NK-92 treated with Interleukin-12 subunit alpha and Interleukin-12 subunit beta, amount 100 ng/mL, for 24 hours (cell line): ENCODE measurements at regions not wholly inside any gene's neighbourhood (a gene's known extent, or its start where the extent isn't known, plus 50 kb on each side); places are given as distances from the start of the nearest gene placed in this dataset.

ENCODE experiments used
- DNase-seq: peaks from one replicate; lab custom pipeline; 2025; lab: John Stamatoyannopoulos, UW

DNA sequence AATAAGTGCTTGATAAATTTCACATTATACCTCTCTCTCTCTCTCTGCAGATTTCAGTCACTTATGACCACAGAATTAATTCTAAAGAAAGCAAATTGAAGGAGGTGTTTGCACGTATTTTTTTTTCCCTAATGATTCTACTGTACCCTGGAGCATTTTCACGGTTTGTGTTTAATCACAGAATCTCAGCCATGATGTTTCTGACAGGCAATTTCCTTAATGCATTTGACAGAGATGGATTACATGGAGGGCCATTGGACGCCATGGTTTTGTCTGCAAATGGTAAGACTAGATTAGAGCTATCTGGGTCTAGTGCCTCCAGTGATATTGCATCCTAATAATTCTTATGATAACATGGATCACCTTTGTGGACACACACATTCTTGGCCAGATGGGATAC is 147.5 kb upstream of the RBFOX1 start:
- DNase-seq, result no peak

GRCh38 chr16:7183768-7184167 is 148.9 kb upstream of the RBFOX1 start:
- no peak for DNase-seq

GRCh38 chr16:7182510-7183109 is 150.0 kb upstream of the RBFOX1 start:
- DNase-seq, result no peak

DNA sequence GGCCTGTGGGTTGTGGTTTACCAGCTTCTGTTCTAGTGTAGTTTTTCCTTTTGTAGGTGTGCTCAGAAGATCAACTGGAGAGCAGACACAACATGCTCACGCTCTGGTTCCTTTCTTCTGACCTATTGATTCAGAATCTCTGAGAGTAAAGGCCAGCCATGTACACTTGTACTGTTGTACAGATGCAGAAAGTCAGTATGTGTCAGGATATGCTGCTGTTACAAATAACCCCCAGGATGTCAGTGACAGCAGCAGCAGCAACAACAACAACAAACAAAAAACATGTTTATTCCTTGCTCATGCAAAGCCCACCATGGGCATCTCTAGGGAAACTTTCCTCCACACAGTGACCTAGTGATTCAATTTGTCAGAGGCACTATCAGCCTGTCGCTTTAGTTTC is 154.8 kb upstream of the RBFOX1 start:
- no peak for DNase-seq

GRCh38 chr16:7171151-7171550 is 161.5 kb upstream of the RBFOX1 start:
- DNase-seq, result no peak

DNA sequence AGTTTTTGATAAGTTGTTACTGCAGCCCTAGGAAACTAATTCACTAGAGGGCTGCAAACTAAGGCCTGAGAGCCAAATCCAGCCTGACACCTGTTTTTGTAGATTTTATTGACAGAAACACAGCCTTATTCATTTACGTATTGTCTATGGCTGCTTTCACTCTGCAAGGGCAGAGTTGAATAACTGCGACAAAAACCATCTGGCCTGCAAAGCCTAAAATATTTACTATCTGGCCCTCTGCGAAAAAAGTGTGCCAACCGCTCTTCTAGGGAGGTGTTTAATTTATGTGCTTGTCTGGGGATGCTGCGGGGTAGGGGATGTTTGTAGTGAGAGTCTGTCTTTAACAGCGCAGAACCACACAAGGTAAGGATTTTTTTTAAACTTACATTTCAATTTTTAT is 165.0 kb upstream of the RBFOX1 start:
- DNase-seq, result no peak

DNA sequence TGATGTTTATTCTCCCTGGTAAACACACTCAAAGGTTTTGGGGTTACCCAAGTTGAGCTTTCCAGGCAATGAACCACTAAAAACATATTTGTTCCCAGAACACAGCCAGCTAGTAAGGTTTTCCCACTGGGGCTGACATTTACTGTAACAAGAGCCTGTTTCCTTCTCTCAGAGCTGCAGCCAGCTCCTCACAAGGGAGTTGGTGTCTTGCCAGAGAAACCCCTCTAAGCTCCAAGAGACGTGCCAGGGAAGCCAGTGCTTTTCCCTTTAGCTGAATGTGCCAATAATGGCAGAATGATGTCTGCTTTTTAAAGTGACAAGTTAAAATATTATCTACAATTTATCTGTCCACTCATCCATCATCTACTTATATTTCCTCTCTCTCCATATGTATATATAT is 170.8 kb upstream of the RBFOX1 start:
- no peak for DNase-seq

DNA sequence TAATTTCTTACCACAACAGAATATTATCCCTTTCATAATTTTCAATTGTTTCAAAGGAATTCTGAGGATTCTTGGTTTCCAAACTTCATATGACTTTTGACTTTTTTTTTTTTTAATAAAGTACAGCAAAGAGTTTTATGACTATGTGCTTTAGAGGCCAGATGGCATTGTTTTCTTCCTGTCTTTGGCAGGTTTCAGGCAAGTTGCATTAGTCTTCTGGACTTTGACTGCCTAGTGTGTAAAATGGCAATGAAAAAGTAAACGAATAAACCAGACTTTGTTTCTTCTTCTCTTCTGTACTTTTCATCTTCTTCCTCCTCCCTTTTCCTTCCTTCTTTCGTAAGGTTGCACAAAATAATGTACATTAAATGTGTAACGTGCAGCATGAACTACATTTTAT is 172.6 kb upstream of the RBFOX1 start:
- no peak for DNase-seq

DNA sequence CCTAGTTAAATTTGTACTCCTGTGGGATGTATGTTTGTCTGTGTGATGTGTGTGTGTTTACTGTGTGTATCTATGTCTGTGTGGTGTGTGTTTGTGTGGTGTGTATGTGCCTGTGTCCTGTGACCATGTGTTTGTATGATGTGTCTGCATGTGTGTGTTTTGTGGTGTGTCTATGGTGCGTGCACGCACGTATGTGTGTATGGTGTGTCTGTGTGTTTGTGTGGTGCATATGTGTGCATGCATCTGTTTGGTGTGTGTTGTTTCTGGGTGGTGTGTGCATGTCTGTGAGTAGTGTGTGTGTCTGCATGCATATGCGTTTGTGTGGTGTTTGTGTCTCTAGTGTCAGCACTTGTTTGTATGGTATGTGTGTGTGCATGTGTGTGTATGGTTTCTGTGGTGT is 174.2 kb upstream of the RBFOX1 start:
- no peak for DNase-seq

DNA sequence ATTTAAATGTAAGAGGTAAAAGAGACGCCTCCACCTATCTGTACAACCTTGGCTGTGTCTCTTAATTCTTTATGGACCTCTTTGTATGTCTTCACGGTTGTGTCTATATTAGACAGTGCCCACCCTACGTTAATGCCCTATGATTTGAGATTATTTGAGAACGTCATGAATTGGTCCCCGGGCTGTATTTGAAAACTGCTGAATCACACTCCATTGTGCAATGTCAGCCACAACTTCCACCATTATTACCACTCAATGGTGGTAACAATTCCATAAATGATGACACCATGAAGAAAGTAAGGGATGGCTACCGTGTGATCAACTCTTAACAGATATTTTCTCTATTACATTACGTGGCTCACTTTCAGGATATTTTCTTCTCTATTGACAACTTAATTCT is 182.4 kb upstream of the RBFOX1 start:
- DNase-seq, result no peak

DNA sequence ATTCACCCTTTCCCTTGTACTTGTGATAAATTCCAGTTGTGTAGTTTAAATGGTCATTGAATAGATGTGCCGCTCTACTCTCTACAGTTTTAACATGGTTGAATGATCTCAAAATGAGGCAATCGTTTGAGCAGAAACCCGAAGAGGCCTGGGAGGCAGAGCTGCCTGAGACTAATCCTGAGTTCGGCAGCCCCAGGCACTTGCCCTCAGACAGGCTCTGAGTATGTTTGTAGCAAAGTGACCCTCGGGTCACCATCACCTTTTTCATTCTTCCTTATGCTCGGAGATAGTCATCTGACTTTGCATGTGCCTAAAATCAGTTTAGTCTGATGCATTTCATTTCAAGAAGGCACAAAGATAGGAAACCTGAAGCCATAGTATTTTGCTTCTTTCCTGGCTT is 184.0 kb upstream of the RBFOX1 start:
- DNase-seq, result no peak

DNA sequence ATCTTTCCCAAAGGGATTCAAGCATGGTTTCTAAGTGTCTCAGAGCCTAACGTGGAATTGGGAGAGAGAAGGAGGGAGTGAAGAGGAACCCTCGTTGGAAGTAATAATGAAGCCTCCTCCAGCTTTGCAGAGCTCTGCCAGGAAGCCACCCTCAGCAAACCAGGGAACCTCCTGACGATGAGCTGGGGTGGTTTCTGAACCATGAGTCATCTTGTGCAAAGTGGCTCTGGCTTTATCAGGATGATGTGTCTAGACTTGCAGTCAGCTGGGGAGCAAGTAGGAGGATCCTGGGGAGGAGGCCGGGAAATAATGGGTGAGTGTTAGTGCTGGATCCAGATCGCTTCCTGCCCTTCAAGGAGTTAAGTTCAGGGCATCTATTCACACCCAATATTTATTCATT is 191.7 kb upstream of the RBFOX1 start:
- no peak for DNase-seq

DNA sequence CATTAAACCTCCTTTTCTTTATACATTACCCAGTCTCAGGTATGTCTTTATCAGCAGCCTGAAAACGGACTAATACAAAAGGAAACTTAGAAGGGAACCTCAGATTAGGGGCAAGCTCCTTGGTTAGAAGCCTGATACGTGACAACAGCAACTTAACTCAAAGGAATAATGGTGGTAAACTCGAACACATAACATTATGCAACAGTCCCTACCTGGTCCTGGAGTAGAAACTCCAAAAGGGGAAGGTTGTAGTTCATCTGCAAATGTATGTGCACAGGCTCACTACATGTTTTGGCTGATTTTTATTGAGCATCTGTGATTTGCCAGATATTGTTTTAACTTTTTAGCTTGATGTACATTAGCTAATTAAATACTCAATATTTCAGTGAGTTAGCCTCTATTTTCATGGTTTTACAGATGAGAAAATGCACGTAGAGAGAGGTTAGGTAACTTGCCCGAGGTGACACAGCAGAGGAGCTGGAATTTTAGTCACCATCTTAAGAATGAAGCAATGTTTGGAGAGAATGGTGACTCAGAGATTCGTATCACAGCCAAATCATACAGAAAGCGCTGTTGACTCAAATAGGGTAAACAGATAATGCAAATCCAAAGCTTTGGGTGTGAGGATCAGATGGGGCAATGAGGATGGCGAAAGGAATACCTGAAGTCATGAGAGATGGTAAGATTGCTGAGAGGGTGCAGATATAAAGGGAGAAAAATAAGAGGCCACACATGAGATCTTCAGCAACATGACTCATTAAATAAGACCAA is 194.9 kb upstream of the RBFOX1 start:
- DNase-seq, result no peak

DNA sequence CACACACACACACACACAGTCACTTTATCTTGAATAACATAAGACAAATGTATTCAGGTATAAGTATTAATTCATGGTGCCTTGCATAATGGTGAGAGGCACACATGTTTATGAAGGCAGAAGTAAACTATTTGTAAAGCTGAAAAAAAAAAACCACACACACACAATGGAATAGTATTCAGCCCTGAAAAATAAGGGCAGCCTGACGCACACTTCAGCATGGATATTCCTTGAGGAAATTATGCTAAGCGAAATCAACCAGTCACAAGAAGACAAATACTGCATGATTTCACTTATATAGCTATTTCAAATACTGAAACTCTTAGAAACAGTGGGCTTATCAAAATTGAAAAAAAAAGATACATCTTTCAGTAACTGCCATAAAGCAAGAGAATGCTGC is 200.2 kb upstream of the RBFOX1 start:
- DNase-seq, result no peak

GRCh38 chr16:7124701-7125100 is 207.9 kb upstream of the RBFOX1 start:
- no peak for DNase-seq

DNA sequence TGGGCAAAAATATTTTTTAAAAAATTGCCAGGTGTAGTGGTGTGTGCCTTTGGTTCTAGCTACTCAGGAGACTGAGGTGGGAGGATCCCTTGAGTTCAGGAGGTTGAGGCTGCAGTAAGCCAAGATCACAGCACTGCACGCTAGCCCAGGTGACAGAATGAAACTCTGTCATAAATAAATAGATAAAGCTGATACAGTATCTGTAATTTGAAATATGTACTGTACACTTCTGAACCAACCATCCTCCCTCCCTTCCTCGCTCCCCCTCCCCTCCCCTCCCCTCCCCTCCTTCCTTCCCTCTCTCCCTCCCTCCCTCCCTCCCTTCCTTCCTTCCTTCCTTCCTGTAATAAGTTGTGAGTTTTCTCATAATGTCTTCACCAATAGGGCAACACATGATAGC is 208.4 kb upstream of the RBFOX1 start:
- DNase-seq, result no peak

GRCh38 chr16:7116734-7117133 is 215.9 kb upstream of the RBFOX1 start:
- no peak for DNase-seq

DNA sequence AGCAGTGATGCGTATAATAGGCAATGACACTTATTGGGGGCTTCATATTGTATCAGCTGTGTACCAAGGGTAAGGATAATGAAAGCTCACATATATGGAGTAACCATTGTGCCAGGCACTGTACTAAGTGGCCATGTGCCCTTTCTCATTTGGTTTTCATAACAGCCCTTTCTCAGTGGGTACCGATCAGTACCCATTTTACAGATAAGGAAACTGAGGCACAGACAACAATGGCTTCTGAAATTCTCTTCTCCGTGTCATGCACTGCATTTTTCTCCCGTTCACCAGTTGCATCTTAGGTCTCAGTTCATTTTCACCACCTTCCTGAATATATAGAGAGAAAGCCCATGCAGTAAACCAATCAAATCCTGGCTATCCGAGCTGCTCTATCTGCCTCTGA is 216.7 kb upstream of the RBFOX1 start:
- no peak for DNase-seq

DNA sequence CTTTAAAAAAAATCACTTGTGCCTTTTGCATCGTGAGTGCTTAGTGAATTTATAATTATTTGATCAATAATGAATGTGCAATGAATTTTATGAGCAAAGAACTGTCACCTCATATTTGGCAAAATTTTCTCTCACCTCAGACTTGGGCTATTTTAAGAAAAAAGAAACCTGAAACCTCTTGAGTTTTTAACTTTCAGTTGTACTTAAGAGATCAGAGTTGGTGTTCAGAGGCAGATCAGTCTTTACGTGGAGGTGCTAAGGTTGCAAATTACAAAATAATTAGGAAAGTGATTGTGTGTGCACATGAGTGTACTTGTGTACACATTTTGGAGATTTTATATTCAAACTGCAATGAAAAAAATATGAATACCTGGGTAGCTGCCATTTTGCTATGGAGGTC is 218.7 kb upstream of the RBFOX1 start:
- no peak for DNase-seq

DNA sequence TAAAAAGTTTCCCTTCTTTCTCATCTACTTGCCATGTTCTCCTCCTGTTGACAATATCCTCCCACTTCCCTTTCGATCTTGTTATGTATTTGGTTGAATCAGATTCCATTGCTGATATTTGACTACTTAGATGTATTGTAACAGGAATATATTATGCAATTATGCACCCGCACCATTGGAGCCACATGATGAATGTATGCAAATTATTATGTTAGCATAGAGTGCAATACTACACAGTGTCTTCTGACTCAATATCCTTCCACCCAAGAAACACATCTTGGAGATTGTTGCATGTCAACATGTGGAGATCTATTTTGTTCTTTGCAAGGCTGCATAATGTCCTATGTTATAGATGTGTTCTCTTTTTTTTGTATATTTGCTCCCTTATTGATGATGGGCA is 219.2 kb upstream of the RBFOX1 start:
- DNase-seq, result no peak

DNA sequence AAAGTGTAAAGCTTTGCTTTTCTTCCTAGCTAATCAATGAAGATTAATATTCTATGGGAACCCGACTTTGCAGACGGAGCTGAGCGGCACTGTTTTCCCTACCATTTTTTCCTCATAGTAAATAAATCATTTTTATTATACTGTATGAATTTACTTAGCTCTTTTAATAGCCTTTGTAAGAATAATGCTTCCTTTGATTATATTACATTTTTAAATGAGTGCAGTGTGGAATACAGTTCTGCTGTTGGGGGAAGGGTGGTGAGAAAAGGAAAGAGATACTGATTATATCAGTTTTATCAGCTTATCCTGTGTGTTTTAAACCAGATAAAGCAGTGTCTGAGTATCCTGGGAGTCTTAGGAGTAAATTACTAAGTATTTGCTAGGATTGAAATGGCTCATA is 221.4 kb upstream of the RBFOX1 start:
- DNase-seq, result no peak

GRCh38 chr16:7107436-7107835 is 225.2 kb upstream of the RBFOX1 start:
- no peak for DNase-seq

DNA sequence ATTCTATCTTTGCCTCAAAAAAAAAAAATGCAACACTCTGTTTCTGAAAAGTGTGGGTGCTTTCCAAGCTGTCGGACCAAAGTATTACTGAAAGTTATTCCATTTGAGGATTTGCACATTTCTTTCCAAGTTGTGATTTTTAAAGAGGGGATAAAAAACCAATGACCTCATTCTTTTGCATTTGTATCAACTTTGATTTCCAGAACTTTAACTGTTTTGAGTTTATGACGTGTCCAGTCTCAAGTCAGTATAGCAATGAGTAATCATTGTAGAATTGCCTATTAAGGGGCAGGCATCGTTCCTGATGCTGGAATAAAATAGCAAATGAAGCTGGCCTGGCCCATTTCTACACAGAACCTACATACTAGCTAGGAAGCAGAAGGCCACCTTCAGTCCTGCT is 229.6 kb upstream of the RBFOX1 start:
- no peak for DNase-seq

GRCh38 chr16:7101054-7101453 is 231.6 kb upstream of the RBFOX1 start:
- no peak for DNase-seq
